Neural cell (in vitro differentiated cells): ENCODE measurements at regions not wholly inside any gene's neighbourhood (a gene's known extent, or its start where the extent isn't known, plus 50 kb on each side); places are given as distances from the start of the nearest gene placed in this dataset.

Experiments used
- H2AFZ ChIP-seq: fragments of 200-600, 300-800 bp; sonication (generic), shearing (Covaris generic); 2 replicates; pipeline ENCODE4 v1.6.0; 2014; ENCODE audit warnings: low read depth, mild to moderate bottlenecking, antibody characterized with exemption, low read length, moderate library complexity
- H3F3A ChIP-seq: fragments of 200-600 bp; shearing (Covaris generic); 2 replicates; pipeline ENCODE4 v1.6.1; 2016; ENCODE audit warnings: mild to moderate bottlenecking, moderate library complexity, mixed read lengths, antibody characterized with exemption, low read length; ENCODE audit not compliant: insufficient read depth, poor library complexity, severe bottlenecking
- H3K27ac ChIP-seq: fragments of 200-600, 300-800 bp; sonication (generic), shearing (Covaris generic); 2 replicates; pipeline ENCODE4 v1.5.1; 2014; ENCODE audit warnings: mild to moderate bottlenecking, low read length, moderate library complexity
- H3K27me3 ChIP-seq: fragments of 300-800, 200-600 bp; sonication (generic), shearing (Covaris generic); 2 replicates; pipeline ENCODE4 v1.6.0; 2014; ENCODE audit warnings: mild to moderate bottlenecking, low read depth, low read length, moderate library complexity; ENCODE audit not compliant: insufficient read depth
- H3K36me3 ChIP-seq: fragments of 300-800, 200-600 bp; sonication (generic), shearing (Covaris generic); 2 replicates; pipeline ENCODE4 v1.5.1; 2014; ENCODE audit warnings: mild to moderate bottlenecking, antibody characterized with exemption, low read length, moderate library complexity; ENCODE audit not compliant: insufficient read depth
- H3K4me2 ChIP-seq: fragments of 300-800, 200-600 bp; sonication (generic), shearing (Covaris generic); 2 replicates; pipeline ENCODE4 v1.6.0; 2014; ENCODE audit warnings: mild to moderate bottlenecking, low read length
- H3K4me3 ChIP-seq: fragments of 300-800, 200-600 bp; sonication (generic), shearing (Covaris generic); 2 replicates; pipeline ENCODE4 v1.5.1; 2014; ENCODE audit warnings: mild to moderate bottlenecking, low read length, moderate library complexity
- H3K79me2 ChIP-seq: fragments of 200-600 bp; shearing (Covaris generic); replicated peaks from 2 replicates; pipeline ENCODE4 v1.6.0; 2014; ENCODE audit warnings: mild to moderate bottlenecking, low read length, moderate library complexity; ENCODE audit not compliant: insufficient read depth
- H3K9ac ChIP-seq: fragments of 300-800, 200-600 bp; sonication (generic), shearing (Covaris generic); 2 replicates; pipeline ENCODE4 v1.6.1; 2016; ENCODE audit warnings: mild to moderate bottlenecking, low read length, mixed read lengths
- H3K9me2 ChIP-seq: fragments of 200-600 bp; shearing (Covaris generic); 2 replicates; pipeline ENCODE4 v1.6.1; 2016; ENCODE audit warnings: mild to moderate bottlenecking, low read length, mixed read lengths; ENCODE audit not compliant: insufficient read depth
- H3K9me3 ChIP-seq: fragments of 200-600, 300-800 bp; sonication (generic), shearing (Covaris generic); 2 replicates; pipeline ENCODE4 v1.6.1; 2016; ENCODE audit warnings: mild to moderate bottlenecking, mixed run types, low read length, moderate library complexity, mixed read lengths
- H4K20me1 ChIP-seq: fragments of 200-600 bp; shearing (Covaris generic); 2 replicates; pipeline ENCODE4 v1.6.1; 2016; ENCODE audit warnings: mild to moderate bottlenecking, mixed run types; ENCODE audit not compliant: insufficient read depth
- CTCF ChIP-seq: fragments of 450-650 bp; IDR thresholded peaks from 2 replicates; pipeline ENCODE4 v1.5.1; 2014; ENCODE audit warnings: antibody characterized with exemption, mild to moderate bottlenecking, moderate library complexity; ENCODE audit not compliant: poor library complexity, severe bottlenecking
- EP300 ChIP-seq: fragments of 450-650 bp; conservative IDR thresholded peaks from 2 replicates; pipeline ENCODE4 v1.6.1; 2014; ENCODE audit warnings: antibody characterized with exemption, mild to moderate bottlenecking, moderate library complexity; ENCODE audit not compliant: poor library complexity, severe bottlenecking
- EZH2 ChIP-seq: fragments of 200-600, 300-800 bp; shearing (Covaris generic), sonication (generic); IDR thresholded peaks from 2 replicates; pipeline ENCODE4 v1.6.1; 2014; ENCODE audit warnings: antibody characterized with exemption, low read length, borderline replicate concordance, mild to moderate bottlenecking; ENCODE audit not compliant: insufficient read depth, poor library complexity, severe bottlenecking
- MXI1 ChIP-seq: fragments of 450-650 bp; conservative IDR thresholded peaks from 2 replicates; pipeline ENCODE4 v1.6.1; 2014; ENCODE audit warnings: antibody characterized with exemption, mild to moderate bottlenecking; ENCODE audit not compliant: poor library complexity, severe bottlenecking
- POLR2AphosphoS5 ChIP-seq: IDR thresholded peaks from 2 replicates; pipeline ENCODE4 v1.6.1; 2012
- RAD21 ChIP-seq: fragments of 450-650 bp; conservative IDR thresholded peaks from 2 replicates; pipeline ENCODE4 v1.6.1; 2014; ENCODE audit warnings: antibody characterized with exemption, mild to moderate bottlenecking, moderate library complexity
- REST ChIP-seq: IDR thresholded peaks from 2 replicates; pipeline ENCODE4 v1.6.1; 2012; ENCODE audit warnings: borderline replicate concordance
- SMC3 ChIP-seq: fragments of 450-650 bp; conservative IDR thresholded peaks from 2 replicates; pipeline ENCODE4 v1.6.1; 2014; ENCODE audit warnings: antibody characterized with exemption, mild to moderate bottlenecking, moderate library complexity; ENCODE audit not compliant: poor library complexity
- TAF1 ChIP-seq: IDR thresholded peaks from 2 replicates; pipeline ENCODE4 v1.6.1; 2012; ENCODE audit warnings: low read depth

- no peaks in the 10 kb centered on the region for H3K9me2 ChIP-seq
- H3K36me3 ChIP-seq: no peaks in the 10 kb centered on the region
- H3K4me2 ChIP-seq: no peak overlapping the region
- H3K27me3 ChIP-seq: no peaks in the 10 kb centered on the region
- no peak overlapping the region for H3K27ac ChIP-seq
- H4K20me1 ChIP-seq: no peaks in the 10 kb centered on the region
- no peaks in the 10 kb centered on the region for H3K79me2 ChIP-seq
- H2AFZ ChIP-seq: no peak overlapping the region
- H3F3A ChIP-seq: peaks cover 5% of the 10 kb centered on the region
- no peak overlapping the region for H3K4me3 ChIP-seq
- TF ChIP-seq EP300: no peak
- TF ChIP-seq TAF1: no peak
- no peak for TF ChIP-seq REST
- no peak for TF ChIP-seq EZH2
- no peak for TF ChIP-seq CTCF
- no peak for TF ChIP-seq RAD21
- no peak for TF ChIP-seq SMC3
- TF ChIP-seq POLR2AphosphoS5: no peak
- no peak for TF ChIP-seq MXI1
- H3K9ac ChIP-seq: no peak overlapping the region
- no peaks in the 10 kb centered on the region for H3K9me3 ChIP-seq
Observed at GRCh38 chr3:78178740-78179363, 1139.0 kb downstream of the ROBO2 start.

GRCh38 chr3:78183906-78184599 lies 1144.2 kb downstream of the ROBO2 start:
- Histone ChIP-seq H3K27ac (no peak overlapping the region), H3K4me3 (no peak overlapping the region), H3K4me2 (no peak overlapping the region), H3K79me2 (no peaks in the 10 kb centered on the region), H3K9me3 (no peaks in the 10 kb centered on the region), H3K36me3 (no peaks in the 10 kb centered on the region), H3K27me3 (no peaks in the 10 kb centered on the region), H2AFZ (no peak overlapping the region), H3F3A (no peaks in the 10 kb centered on the region), H4K20me1 (no peaks in the 10 kb centered on the region), H3K9ac (no peak overlapping the region), H3K9me2 (no peaks in the 10 kb centered on the region)
- TF ChIP-seq TAF1 (no peak), EP300 (no peak), MXI1 (no peak), EZH2 (no peak), POLR2AphosphoS5 (no peak), SMC3 (no peak), CTCF (no peak), REST (no peak), RAD21 (no peak)
